Stimulated activated CD4-positive, alpha-beta T cell treated with anti-CD3 and anti-CD28 coated beads, TNF-alpha, amount 100 ng/mL, for 4 hours (primary cell): ENCODE measurements at regions not wholly inside any gene's neighbourhood (a gene's known extent, or its start where the extent isn't known, plus 50 kb on each side); places are given as distances from the start of the nearest gene placed in this dataset.

Experiments used
- DNase-seq, 3 experiments: peaks; one replicate each; pipeline ENCODE4 v3.0.0-alpha.2; 2020; ENCODE audit warnings: low read depth in 3 of 3

GRCh38 chr1:244265507-244265906 is 186.2 kb downstream of the ADSS2 start:
- no peak for DNase-seq

DNA sequence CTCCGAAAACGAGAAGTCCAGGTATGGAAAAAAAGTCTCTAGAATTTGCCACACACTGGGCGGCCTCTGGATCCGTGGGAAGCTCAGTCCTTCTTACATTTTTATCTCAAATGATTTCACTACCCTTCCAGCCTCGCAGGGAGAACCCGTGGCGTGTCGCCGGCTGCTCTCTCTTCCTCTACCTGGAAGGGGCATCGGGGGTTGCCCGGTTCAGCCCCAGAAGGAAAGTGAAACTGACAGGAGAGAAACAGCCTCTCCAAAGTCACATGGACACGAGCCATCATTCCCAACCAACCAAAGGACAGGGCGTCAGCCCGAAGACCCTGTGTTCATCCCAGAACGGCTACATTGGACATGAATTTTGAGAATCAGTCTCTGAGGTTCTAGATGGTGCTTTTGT is 182.5 kb downstream of the ADSS2 start:
- DNase-seq = no peak

- no peak for DNase-seq
Observed at GRCh38 chr1:244271004-244271403, 180.7 kb downstream of the ADSS2 start.

- no peak for DNase-seq
Observed at GRCh38 chr1:244271691-244272308, 179.9 kb downstream of the ADSS2 start.

- DNase-seq = peak; percentile 36 to 60 (median 48)
Observed at GRCh38 chr1:244272471-244273261, 179.0 kb downstream of the ADSS2 start.

- DNase-seq = no peak
Observed at GRCh38 chr1:244273262-244273844, 178.4 kb downstream of the ADSS2 start.

- no peak for DNase-seq
Observed at GRCh38 chr1:244273845-244274619, 177.7 kb downstream of the ADSS2 start.

DNA sequence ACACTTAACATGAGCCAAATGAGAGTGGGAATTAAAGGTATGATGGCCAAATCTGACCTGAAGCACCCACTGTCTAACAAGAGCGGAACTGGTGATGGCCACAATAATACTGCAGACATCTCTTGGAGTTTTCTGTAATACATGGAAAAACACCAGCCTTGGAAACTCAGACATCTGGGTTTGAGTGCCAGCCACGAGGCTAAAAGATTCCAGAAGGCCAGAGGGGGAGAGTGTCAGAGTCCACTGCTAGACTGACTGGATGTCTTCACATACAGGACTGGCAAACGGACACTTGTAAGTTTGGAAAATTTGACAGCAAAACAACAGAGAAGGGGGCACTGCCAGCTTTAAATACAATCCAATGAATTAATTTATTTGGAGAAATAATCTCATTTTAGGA is 175.1 kb downstream of the ADSS2 start:
- DNase-seq = no peak

DNA sequence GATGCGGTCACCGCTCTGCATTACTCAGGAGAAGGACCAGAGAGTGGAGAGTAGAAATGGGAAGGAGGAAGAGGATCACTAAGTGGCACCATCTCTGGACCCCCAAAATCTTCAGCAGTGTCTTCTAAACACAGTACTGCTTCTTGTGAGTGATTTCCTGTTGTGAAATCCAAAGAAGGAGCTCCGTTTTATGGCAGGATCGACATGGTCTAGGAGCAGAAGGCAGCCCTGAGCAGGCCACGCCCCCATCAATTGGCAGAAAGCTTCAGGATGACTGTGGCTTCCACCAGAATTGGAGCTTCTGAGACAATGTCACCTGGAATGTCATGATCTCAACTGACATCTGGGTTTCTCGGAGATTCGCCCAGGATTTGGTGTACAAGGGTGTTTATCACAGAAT is 171.5 kb downstream of the ADSS2 start:
- DNase-seq = no peak

- DNase-seq = no peak
Observed at GRCh38 chr1:244280859-244281258, 170.8 kb downstream of the ADSS2 start.

DNA sequence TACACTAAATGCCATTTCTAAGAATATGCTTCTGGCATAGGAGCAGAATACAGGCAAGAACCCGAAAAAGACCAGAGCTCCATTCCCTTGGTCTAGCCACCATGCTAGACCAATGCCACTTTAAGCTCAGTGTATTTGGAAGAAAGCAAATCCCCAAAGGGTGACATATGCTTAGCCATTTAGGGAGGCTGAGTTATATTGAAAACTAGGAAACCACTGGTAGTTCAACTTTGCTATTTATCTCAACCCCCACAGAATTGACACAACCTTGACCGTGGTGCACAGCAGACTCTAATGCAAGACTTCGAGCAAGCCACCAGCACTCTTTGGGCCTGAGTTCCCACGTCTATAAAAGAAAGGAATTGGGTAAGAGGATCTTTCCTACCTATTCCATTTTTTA is 167.9 kb downstream of the ADSS2 start:
- DNase-seq = no peak

DNA sequence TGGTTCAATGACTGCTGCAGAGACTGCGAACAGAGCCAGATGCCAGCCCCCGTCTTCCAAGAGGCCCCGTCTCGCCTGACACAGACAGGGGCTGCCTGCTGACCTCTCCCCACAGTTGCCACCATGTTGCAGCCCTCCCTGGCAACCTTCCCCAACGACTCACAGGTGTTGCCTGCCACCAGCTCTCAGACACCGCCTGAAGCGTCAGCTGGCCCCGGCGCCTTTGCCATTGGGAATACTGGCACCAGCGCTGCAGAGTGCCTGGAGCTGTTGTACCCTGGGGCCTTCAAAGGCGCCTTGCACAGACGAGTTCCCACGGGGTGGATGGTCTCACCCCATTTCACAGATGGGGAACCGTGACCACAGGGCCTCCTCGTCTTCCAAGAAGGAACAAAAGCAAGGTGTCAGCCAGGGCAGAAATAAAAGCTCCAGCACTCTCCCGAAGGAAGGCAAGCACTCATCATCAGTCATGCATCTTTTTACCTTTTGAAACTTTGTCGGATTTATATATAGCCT is 167.0 kb downstream of the ADSS2 start:
- DNase-seq = no peak

- no peak for DNase-seq
Observed at GRCh38 chr1:244286341-244286740, 165.4 kb downstream of the ADSS2 start.

GRCh38 chr1:244287726-244288125 is 164.0 kb downstream of the ADSS2 start:
- DNase-seq = no peak

DNA sequence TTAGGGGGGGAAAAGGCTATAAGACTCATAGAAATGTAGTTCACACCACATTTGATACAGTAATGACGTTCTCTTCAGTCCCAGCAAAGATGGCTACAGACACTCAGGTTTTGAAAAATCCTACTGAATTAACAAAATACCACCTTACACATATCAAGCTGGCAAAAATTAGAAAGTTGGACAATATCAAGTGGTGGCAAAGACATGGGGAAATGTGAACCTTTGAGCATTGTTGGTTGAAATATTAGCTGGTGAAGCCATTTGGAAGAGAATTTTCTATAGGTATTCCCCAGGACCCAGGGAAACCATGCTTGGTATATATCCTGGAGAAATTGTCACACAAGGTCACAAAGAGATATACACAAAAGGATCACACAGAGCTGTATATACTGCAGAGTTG is 163.0 kb downstream of the ADSS2 start:
- no peak for DNase-seq

GRCh38 chr1:244289991-244290785 is 161.5 kb downstream of the ADSS2 start:
- DNase-seq = no peak

DNA sequence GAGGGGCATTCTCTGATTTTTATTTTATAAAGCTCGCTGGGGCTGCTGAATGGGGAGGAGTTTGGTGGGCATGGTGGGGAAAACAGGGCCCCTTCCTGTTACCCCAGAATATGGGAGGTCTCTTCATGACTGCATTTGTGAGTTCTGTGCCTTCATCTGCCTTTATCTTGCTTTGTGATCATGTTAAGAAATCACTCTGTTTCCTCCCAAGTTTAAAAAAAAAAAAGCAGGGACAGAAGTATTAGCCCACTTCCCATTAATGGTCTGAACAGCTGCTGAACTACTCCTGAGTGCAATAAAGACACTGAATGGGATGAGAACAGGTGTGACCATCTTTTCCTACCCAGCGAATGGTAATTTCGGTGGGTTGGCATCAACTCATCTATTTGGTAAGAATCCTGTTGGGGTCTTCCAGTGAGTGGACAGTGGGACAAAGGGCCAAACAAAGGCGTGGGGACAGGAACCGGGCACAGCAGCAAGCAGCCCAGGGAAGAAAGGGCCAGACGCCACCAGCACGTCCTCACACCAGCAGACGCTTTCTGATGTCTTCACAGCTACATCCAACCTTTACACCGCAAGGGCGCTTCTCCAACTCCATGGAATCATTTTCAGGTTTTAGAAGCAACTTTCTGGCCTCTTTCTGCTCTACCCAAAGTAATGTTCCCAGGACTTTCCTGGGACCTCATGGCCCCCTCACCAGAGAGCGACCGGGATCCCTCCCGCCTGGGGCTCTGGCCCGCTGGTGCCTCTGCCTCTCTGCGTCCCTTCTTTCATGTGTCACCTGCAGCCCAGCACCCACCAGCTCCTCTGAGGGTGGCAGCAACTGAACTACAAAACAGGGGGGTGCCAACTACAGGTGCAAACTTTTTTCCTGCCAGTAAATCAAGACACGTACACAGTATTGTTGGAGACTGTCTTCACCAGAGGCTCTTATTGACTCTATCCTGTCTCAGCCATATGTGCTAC is 160.2 kb downstream of the ADSS2 start:
- DNase-seq = no peak

DNA sequence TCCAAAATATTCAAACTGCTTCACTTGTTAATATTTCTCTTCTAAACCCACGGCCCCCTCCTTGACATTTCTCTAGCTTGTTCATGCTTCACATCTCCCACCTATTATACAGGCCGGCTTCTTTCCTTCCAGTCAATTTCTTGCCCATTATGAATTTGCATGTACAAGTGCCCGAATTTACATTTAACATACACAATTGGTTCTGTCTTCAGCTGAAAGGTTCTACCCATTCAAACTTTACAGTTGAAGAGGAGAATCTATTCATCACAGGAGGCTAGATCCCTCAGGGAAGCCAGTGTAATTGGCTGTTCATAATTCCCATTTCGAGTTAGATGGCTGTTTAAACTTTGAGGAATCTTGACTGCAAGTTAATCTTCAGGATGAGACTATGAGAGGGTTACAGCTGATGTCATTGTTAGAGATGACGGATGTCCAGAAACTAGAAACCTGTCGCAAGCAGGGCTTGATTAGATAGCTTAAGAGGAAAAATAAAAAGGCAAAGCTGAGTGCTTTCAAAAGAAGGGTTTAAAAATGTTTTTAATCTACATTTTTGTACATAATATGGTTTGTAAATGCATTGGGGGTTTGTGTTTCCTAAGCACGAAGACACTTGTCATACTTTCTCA is 157.0 kb downstream of the ADSS2 start:
- DNase-seq = no peak

DNA sequence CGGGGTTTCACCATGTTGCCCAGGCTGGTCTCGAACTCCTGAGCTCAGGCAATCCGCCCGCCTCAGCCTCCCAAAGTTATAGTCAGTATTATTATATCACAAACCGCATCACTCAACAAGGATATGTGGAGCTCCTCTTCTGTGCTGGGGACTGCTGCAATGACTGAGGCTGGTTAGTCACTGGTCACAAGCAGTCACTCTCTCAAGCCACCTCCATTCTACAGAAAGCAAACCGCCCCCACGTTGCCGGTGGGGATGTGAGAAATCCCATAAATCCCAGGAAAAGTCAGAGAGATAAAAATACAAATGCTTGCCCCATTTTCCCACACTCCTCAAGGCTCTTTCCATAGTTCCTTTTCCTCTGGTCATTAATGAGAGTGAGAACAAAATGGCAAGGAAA is 155.7 kb downstream of the ADSS2 start:
- no peak for DNase-seq

DNA sequence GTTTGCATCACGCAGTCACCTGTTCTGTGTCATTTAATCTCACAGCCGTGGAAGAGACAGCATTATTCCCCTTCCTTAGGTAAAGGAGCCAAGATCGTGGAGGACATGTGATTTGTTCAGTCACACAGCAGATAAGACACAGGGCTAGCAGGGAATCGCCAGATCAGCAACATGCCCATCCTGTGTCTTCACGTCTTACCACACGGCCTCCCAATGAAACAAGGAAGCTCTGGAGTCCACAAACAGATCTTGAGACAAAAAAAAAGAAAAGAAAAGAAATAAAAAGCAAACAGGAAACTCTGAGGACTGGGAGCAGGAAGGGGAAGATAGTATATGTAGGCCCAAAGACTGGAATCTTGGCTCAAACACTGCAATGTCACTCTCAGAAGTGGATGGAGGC is 155.3 kb downstream of the ADSS2 start:
- no peak for DNase-seq
